ENCODE measurements at regions not wholly inside any gene's neighbourhood (a gene's known extent, or its start where the extent isn't known, plus 50 kb on each side); places are given as distances from the start of the nearest gene placed in this dataset.

DNA sequence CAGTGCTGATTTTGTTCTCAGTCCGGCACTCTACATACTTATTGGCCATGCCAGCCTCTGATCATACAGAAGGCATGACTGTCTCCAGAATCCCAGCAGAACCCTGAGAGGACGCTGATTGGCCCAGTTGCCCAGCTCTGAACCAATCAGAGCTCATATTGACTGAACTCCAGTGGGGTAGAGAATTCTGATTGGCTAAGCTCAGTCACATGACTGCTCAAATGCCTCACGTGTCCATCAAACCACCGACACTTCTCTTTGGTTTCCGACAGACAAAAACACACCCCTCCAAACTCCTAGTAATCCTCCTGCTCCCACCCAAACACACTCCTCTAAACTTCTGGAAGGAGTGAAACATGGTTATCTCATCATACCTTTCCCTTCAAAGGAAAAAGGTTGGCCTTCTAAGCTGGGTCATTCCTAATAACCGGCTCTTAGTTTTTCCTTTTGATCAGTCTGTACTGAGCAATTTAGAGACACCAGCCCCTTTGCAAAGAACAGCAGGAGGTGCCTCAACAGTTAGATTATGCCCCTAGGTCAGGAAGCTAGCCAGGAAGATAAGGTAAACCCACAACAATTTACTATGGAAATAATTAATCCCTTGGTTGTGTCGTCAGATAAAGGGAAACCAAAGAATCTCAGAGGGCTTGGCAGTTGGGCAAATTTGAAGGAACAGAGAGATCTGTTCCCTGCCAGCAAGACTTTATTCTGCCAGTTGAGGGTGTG, 187.8 kb downstream of the TLE3 start:
- Histone ChIP-seq H3K4me3 (ENCODE audit: low read depth in 2 of 2, low read length in 1 of 2) (no peak overlapping the region), H3K9me3 (no peaks in the 10 kb centered on the region), H3K27me3 (ENCODE audit: insufficient read depth) (no peaks in the 10 kb centered on the region), H3K4me2 (no peak overlapping the region), H3K4me1 (ENCODE audit: control insufficient read depth in 1 of 2, insufficient read depth in 2 of 2, low read depth in 1 of 2, low read length in 1 of 2) (peaks cover 0 to 4% of the 10 kb centered on the region in 2 experiments; a peak in 1 of 4 replicates), H3K36me3 (replicated peaks in 1 of 2; ENCODE audit: control insufficient read depth in 1 of 2, insufficient read depth in 2 of 2, low read length in 1 of 2) (no peaks in the 10 kb centered on the region), H3K27ac (ENCODE audit: low read depth in 2 of 2, low read length in 1 of 2) (no peak overlapping the region), H4K20me1 (ENCODE audit: insufficient read depth) (no peaks in the 10 kb centered on the region), H3K79me2 (ENCODE audit: insufficient read depth) (no peaks in the 10 kb centered on the region), H3K9ac (no peak overlapping the region), H2AFZ (ENCODE audit: low read depth) (no peak overlapping the region), H3K9me2 (no peaks in the 10 kb centered on the region), H3F3A (replicated peaks; ENCODE audit: insufficient read depth) (no peaks in the 10 kb centered on the region)
- CTCF ChIA-PET: interaction anchor here (1.0 kb wide), 1 partner anchor 378 kb away, joined by 3 read pairs; no protein-coding TSS in a partner anchor
- no peak for DNase-seq
- TF ChIP-seq, protein P1, sequence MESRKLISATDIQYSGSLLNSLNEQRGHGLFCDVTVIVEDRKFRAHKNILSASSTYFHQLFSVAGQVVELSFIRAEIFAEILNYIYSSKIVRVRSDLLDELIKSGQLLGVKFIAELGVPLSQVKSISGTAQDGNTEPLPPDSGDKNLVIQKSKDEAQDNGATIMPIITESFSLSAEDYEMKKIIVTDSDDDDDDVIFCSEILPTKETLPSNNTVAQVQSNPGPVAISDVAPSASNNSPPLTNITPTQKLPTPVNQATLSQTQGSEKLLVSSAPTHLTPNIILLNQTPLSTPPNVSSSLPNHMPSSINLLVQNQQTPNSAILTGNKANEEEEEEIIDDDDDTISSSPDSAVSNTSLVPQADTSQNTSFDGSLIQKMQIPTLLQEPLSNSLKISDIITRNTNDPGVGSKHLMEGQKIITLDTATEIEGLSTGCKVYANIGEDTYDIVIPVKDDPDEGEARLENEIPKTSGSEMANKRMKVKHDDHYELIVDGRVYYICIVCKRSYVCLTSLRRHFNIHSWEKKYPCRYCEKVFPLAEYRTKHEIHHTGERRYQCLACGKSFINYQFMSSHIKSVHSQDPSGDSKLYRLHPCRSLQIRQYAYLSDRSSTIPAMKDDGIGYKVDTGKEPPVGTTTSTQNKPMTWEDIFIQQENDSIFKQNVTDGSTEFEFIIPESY (IDR thresholded peaks at IDR 0.05; ENCODE audit: borderline replicate concordance, low read depth): no peak
- TF ChIP-seq FOXM1 (IDR thresholded peaks at IDR 0.05; ENCODE audit: low read depth): no peak
- no peak for TF ChIP-seq TEAD4 (IDR thresholded peaks at IDR 0.05; ENCODE audit: borderline replicate concordance, insufficient read depth)
- WGBS (ENCODE audit: low lambda C conversion rate): 60% methylated on average over 7 of the region's 7 CpGs
- POLR2A ChIA-PET: no interaction called here

DNA sequence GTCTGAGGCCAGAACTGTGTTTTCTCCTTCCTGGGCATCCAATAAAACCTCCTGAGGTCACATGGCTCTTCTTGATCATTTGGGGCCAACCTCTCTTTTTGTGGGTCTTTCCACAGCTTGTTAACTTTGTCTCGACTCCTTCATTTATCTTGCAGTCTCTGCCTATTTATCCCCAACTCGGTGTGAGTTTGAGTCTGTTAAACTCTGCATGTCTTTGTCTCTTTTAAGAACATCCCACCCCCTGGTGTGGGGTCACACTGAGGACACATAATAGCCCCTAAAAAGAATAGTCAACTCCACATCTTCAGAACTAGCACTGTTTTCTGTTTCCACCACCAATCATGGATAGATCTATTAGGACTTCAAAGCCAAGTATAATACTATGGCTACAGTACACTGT, 187.2 kb downstream of the TLE3 start:
- H3K27ac ChIP-seq (ENCODE audit: low read depth in 2 of 2, low read length in 1 of 2): no peak overlapping the region
- TF ChIP-seq, protein P2, sequence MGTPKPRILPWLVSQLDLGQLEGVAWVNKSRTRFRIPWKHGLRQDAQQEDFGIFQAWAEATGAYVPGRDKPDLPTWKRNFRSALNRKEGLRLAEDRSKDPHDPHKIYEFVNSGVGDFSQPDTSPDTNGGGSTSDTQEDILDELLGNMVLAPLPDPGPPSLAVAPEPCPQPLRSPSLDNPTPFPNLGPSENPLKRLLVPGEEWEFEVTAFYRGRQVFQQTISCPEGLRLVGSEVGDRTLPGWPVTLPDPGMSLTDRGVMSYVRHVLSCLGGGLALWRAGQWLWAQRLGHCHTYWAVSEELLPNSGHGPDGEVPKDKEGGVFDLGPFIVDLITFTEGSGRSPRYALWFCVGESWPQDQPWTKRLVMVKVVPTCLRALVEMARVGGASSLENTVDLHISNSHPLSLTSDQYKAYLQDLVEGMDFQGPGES (IDR thresholded peaks at IDR 0.05; ENCODE audit: low read depth, low read length): no peak
- TF ChIP-seq MXI1 (IDR thresholded peaks at IDR 0.05; ENCODE audit: low read depth, low read length) (no peak), FOXJ3 (CRISPR knock-in tag; IDR thresholded peaks at IDR 0.05) (no peak), FOSL2 (IDR thresholded peaks at IDR 0.05; ENCODE audit: borderline replicate concordance, low read depth) (no peak), GATA2 (CRISPR knock-in tag; IDR thresholded peaks at IDR 0.05) (no peak), TCF12 (IDR thresholded peaks at IDR 0.05) (no peak), TAF1 (IDR thresholded peaks at IDR 0.05; ENCODE audit: borderline replicate concordance, low read depth, low read length) (no peak), NFIC (IDR thresholded peaks at IDR 0.05; ENCODE audit: borderline replicate concordance) (no peak), RFX5 (IDR thresholded peaks at IDR 0.05; ENCODE audit: low read length) (no peak), RXRA (IDR thresholded peaks at IDR 0.05; ENCODE audit: borderline replicate concordance, low read depth) (no peak), YY1 (IDR thresholded peaks at IDR 0.05; ENCODE audit: low read depth) (no peak), CHD2 (IDR thresholded peaks at IDR 0.05; ENCODE audit: low read length, partially characterized antibody) (no peak)
- TF ChIP-seq, protein P3, sequence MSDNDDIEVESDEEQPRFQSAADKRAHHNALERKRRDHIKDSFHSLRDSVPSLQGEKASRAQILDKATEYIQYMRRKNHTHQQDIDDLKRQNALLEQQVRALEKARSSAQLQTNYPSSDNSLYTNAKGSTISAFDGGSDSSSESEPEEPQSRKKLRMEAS (IDR thresholded peaks at IDR 0.05; ENCODE audit: low read depth): no peak
- whole genome bisulfite sequencing (ENCODE audit: low lambda C conversion rate): 54% methylated on average over 2 of the region's 2 CpGs
- no peaks in the 10 kb centered on the region for H3K9me3 ChIP-seq
- H3K36me3 ChIP-seq (replicated peaks in 1 of 2; ENCODE audit: control insufficient read depth in 1 of 2, insufficient read depth in 2 of 2, low read length in 1 of 2): no peaks in the 10 kb centered on the region
- no peaks in the 10 kb centered on the region for H3K9me2 ChIP-seq
- H3K4me1 ChIP-seq (ENCODE audit: control insufficient read depth in 1 of 2, insufficient read depth in 2 of 2, low read depth in 1 of 2, low read length in 1 of 2): peaks cover 0 to 4% of the 10 kb centered on the region in 2 experiments; a peak in 1 of 4 replicates
- DNase-seq: no peak
- H2AFZ ChIP-seq (ENCODE audit: low read depth): no peak overlapping the region
- H3F3A ChIP-seq (replicated peaks; ENCODE audit: insufficient read depth): no peaks in the 10 kb centered on the region
- CTCF ChIA-PET: interaction anchor here (1.0 kb wide), 1 partner anchor 379 kb away, joined by 3 read pairs; no protein-coding TSS in a partner anchor
- H3K79me2 ChIP-seq (ENCODE audit: insufficient read depth): no peaks in the 10 kb centered on the region
- no peak overlapping the region for H3K9ac ChIP-seq
- no peak overlapping the region for H3K4me3 ChIP-seq (ENCODE audit: low read depth in 2 of 2, low read length in 1 of 2)
- no peaks in the 10 kb centered on the region for H4K20me1 ChIP-seq (ENCODE audit: insufficient read depth)
- no peak overlapping the region for H3K4me2 ChIP-seq
- POLR2A ChIA-PET: no interaction called here
- H3K27me3 ChIP-seq (ENCODE audit: insufficient read depth): no peaks in the 10 kb centered on the region

Measured in SK-N-SH (cell line).